ENCODE measurements at regions not wholly inside any gene's neighbourhood (a gene's known extent, or its start where the extent isn't known, plus 50 kb on each side); places are given as distances from the start of the nearest gene placed in this dataset.

- no peaks in the 10 kb centered on the region for H3K9me3 ChIP-seq (replicated peaks)
- DNase-seq: no peak
- H3K27ac ChIP-seq (replicated peaks): no peak overlapping the region
- no peaks in the 10 kb centered on the region for H3K4me1 ChIP-seq
- intact Hi-C loops (cut with micrococcal nuclease): no loop called here
- peaks cover 6% of the 10 kb centered on the region for H3K27me3 ChIP-seq (ENCODE audit: low read depth)
- no peak overlapping the region for H3K4me3 ChIP-seq
- TF ChIP-seq CTCF (IDR thresholded peaks at IDR 0.05; ENCODE audit: borderline replicate concordance): no peak
- no peaks in the 10 kb centered on the region for H3K36me3 ChIP-seq
These were observed 234.0 kb upstream of the CAND1 start for GRCh38 chr12:67035121-67035520.

GRCh38 chr12:67038486-67038885, 230.7 kb upstream of the CAND1 start:
- Histone ChIP-seq H3K36me3 (no peaks in the 10 kb centered on the region), H3K4me1 (peaks cover 4% of the 10 kb centered on the region), H3K27ac (replicated peaks) (no peak overlapping the region), H3K9me3 (replicated peaks) (no peaks in the 10 kb centered on the region), H3K27me3 (ENCODE audit: low read depth) (peaks cover 1% of the 10 kb centered on the region), H3K4me3 (no peak overlapping the region)
- TF ChIP-seq CTCF (IDR thresholded peaks at IDR 0.05; ENCODE audit: borderline replicate concordance): no peak
- intact Hi-C loops (cut with micrococcal nuclease): no loop called here
- no peak for DNase-seq

- Histone ChIP-seq H3K27ac (replicated peaks) (no peak overlapping the region), H3K9me3 (replicated peaks) (no peaks in the 10 kb centered on the region), H3K27me3 (ENCODE audit: low read depth) (no peaks in the 10 kb centered on the region), H3K4me3 (no peak overlapping the region), H3K36me3 (no peaks in the 10 kb centered on the region), H3K4me1 (peaks cover 9% of the 10 kb centered on the region)
- TF ChIP-seq CTCF (IDR thresholded peaks at IDR 0.05; ENCODE audit: borderline replicate concordance): no peak
- intact Hi-C loops (cut with micrococcal nuclease): no loop called here
- no peak for DNase-seq
These were observed 228.9 kb upstream of the CAND1 start for GRCh38 chr12:67039995-67040860.

GRCh38 chr12:67040861-67041137, 228.4 kb upstream of the CAND1 start:
- Histone ChIP-seq H3K36me3 (no peaks in the 10 kb centered on the region), H3K27ac (replicated peaks) (no peak overlapping the region), H3K4me1 (peaks cover 9% of the 10 kb centered on the region), H3K4me3 (no peak overlapping the region), H3K9me3 (replicated peaks) (no peaks in the 10 kb centered on the region), H3K27me3 (ENCODE audit: low read depth) (no peaks in the 10 kb centered on the region)
- intact Hi-C loops (cut with micrococcal nuclease): no loop called here
- DNase-seq: no peak
- TF ChIP-seq CTCF (IDR thresholded peaks at IDR 0.05; ENCODE audit: borderline replicate concordance): no peak

GRCh38 chr12:67042697-67043131, 226.4 kb upstream of the CAND1 start:
- DNase-seq: no peak
- Histone ChIP-seq H3K27ac (replicated peaks) (no peak overlapping the region), H3K4me1 (peaks cover 9% of the 10 kb centered on the region), H3K4me3 (no peak overlapping the region), H3K27me3 (ENCODE audit: low read depth) (peaks cover 5% of the 10 kb centered on the region), H3K9me3 (replicated peaks) (no peaks in the 10 kb centered on the region), H3K36me3 (no peaks in the 10 kb centered on the region)
- intact Hi-C loops (cut with micrococcal nuclease): no loop called here
- TF ChIP-seq CTCF (IDR thresholded peaks at IDR 0.05; ENCODE audit: borderline replicate concordance): no peak

All from left ventricle myocardium inferior (tissue), 1 donor.